ENCODE measurements at regions not wholly inside any gene's neighbourhood (a gene's known extent, or its start where the extent isn't known, plus 50 kb on each side); places are given as distances from the start of the nearest gene placed in this dataset.

DNA sequence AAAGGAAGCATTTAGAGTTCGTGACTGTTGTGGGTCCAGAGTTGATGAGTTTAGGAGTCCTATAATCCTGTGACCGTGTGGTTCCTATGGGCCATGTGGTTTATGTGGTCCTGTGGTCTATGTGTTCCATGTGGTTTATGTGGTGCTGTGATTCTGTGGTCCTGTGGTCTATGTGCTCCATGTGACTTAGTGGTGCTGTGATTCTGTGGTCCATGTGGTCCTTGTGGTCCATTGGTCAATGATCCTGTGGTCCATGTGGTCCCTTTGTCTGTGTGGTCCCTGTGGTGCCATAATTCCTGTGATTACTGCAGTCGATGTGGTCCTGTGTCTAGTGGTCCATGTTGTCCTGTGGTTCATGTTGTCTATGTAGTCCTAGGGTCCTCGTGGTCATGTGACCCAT lies 167.3 kb downstream of the TMEM18 start:
- no peak for DNase-seq

DNA sequence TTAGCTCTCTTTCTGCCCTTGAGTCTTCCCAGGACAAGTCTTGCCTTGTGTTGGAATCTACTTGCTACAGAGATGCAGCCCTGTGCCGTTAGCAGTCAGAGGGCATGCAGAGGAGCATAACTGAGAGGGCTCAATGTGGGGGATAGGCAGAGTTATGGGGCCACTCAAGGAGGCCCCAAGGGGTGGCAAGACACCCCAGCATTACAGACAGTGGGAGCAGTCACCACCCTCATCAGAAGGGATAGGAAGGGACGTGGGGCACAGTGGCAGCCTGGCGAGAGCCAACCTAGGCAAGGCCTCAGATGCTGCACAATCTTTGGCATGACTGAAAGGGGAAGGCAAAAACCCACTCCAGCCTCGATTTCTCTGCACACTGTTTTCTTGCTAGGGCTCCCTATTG lies 169.1 kb downstream of the TMEM18 start:
- no peak for DNase-seq

DNA sequence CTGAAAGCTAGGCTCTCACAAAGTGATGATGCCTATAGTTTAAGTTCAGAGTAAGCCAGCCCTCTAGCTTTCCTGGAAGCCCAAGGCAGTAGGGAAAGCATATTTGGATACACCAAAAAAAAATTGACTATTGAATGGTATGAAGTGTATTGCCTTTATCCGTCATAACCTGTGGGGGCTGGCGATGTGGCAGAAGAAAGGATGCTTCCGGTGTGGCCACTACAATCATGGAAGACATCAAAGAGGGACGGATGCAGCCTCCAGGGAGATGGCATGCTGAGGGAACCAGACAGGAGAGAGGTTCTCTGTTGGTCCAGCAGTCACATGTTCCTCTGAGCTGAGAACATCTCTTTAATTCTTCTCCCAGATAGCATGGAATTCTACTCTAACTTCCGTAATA lies 170.3 kb downstream of the TMEM18 start:
- DNase-seq: no peak

DNA sequence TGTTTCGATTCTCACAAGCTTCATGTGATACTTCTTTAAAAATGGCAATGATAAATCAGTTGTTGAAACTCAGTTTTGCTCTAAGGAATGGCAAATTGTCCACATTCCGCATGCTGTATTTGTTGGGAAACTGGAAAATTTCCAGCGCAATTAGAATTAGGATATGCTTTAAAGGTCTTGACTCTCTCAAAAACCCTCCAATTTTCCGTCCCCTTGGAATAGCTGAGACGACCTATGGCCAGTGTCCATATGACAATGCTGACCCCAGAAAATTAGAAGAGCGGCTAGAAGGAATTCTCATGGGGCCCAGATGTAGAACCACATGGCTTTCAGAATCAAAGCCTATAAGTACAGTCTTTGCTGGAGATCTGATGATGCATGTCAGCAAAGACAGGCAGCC lies 170.8 kb downstream of the TMEM18 start:
- DNase-seq: no peak

DNA sequence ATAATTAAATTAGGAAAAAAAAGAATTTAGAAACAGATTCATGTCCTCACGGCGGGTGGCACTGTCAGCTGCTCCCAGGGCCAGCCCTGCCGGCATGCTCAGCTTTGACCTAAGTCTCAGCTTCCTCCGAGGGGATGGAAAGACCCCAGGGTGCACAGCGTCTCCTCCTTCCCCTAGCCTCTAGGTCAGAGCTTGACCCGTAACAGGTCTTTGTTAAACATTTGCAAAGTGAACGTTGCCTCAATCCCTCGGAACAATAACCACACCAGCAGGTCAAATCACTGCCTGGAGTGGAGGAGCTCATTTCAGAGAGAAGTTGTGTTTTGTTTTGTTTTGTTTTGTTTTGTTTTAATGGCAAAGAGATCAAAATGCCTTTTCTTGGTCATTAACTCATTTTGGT lies 171.3 kb downstream of the TMEM18 start:
- no peak for DNase-seq

DNA sequence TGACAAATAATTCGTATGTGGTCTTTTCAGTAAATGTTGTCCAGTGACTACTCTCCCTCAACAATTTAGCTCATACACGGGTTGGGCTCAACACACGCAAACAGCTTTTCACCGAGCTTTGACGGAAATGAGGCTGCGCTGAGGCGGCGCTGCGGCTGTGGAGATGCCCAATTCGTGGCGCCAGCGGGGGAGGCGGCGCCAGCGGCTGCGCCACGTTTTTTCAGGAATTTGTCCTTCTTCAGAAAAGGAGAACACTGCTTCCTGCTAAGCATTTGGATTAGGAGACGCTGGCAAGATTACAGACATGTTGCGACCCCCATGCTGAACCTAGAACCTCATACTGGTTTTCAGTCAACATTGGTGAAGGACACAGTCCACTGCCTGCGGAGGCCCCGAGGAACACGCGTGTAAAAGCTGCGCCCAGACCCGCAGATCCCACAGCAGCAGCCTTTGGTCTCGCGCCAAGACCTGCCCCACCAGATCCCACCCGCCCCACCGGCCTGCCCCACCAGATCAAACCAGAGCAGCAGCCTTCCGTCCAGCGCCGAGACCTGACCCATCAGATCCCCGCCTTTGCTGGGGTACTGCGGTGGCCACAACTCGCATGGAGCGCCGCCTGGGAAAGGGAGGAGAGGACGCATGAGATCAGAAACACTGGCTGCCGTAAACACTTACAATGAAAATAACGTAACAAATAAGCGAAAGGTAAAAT lies 173.8 kb downstream of the TMEM18 start:
- no peak for DNase-seq

DNA sequence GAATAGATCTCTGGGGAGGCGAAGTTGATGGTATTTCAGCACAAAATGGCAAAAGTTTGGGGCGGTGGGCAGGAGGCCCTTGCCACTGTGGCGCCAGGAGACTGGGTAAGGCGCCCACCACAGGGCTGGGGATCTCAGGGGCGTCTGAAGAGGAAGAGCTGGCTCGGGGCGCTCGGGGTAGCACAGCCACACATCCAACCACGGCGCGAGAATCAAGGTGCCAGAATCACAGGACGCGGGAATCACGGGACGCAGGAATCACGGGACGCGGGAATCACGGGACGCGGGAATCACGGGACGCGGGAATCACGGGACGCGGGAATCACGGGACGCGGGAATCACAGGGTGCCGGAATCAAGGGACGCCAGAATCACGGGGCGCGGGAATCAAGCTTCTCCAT lies 174.4 kb downstream of the TMEM18 start:
- DNase-seq: no peak

DNA sequence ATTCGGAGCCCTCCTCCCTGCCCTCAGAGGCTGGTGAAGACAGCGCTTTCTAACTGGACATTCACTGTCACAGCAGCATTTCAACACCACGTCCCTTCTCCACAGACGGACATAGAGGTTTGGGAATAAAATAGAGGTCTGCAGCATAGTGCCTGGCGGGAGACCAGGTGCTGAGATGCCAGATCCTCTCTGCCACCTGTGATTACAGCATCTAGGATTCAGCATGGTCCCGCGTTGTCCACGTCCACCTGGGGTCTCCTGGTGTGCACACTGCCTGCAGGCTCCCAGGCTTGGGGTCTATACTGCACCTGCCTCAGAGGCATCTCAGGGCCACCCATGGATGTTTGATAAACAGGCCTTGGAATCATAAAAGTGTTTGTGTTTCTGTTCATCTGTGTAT lies 175.5 kb downstream of the TMEM18 start:
- DNase-seq: no peak

DNA sequence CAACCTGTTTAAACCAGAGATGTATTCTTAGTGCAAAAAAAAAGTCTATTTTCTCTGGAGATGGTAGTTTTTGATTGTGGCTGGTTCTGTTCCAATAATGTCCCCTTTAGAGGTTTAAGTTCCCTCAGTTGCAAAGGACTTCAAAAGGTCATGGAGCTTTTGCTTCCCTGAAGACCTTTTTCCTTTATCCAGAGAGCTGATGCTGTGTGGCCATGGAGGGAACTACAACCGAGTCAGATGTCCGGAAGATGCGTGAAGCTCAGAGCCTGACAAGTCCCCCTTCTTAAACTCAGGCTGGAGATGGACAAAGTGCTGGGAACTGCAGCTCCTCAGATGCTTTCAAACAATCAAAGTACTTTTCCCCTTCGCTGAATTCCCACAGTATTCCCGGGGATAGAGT lies 176.1 kb downstream of the TMEM18 start:
- DNase-seq: no peak

DNA sequence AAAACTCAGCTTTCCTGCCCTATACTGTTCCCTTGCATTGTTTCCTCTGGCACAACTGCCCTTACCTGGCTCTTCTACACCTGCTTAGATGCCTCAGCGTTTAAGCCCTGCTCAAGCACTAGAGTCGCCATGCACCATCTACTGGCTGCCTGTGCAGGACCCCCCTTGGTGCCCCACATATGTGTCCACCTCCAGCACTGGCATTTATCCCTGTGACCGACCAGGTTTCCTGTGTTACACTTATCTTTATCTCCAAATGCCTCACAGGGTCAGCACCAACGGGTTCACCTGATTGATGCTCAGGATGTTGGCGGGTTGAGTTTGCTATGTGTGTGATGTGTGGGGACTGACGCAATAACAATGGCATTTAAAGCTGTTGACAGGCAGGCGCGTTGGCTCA lies 177.5 kb downstream of the TMEM18 start:
- no peak for DNase-seq

DNA sequence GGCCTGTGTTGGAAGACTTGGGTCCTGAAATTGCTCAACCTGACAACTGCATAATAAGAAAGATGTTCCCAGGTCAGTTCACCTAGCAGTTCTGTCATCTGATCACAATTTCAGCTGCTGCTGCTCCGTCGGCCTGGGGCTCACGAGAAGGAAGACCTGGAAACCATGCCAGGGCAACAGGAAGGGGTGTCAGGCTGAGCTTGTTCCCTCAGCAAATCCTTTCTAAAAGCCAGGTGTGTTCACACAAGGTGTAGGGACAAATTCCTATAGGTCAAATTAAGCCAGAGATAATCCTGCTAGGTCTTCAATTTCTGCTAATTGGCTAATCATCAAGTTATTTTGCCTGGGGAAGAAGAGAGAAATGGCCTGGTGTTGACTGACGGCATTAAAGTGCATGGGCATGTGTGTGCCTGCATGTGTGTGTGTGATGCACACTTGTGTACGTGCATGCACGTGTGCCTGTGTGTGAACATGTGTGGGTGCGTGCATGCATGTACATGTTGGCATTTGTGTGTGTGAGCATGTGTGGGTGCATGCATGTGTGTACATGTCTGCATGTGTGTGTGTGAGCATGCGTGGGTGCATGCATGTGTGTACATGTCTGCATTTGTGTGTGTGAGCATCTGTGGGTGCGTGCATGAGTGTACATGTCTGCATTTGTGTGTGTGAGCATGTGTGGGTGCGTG lies 178.6 kb downstream of the TMEM18 start:
- no peak for DNase-seq

DNA sequence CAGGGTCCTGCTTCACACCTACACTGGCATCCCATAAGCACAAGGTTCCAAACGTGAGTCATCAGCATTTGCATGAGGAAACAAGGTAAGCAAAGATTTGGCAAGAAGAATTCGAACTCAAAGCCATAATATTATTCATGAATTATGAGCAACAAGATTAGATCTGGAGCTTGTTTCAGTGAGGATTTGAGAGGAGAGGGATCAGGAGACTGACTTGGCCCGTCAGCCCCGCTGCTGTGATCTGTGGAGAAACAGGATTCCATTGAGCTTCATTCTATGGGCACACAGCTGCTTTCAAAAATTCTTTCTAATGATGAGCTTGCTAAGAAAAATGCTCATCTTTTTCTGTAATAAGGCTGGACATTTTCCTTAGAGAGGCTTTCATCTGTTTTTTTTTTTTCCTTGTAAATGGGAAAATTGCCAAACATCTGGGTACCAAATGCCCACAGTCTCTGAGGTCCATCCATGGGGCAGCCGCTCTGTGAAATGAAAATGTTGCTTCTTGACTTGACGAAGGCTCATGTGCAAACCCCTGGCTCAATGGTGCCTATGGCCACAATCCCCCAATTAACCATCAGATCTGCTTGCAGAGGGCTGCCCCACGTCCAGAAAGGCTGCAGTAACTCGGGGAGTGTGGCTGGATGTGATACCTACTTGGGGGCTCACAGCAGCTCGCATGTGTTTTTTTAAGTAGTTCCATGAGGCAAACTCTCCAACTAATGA lies 179.3 kb downstream of the TMEM18 start:
- no peak for DNase-seq

DNA sequence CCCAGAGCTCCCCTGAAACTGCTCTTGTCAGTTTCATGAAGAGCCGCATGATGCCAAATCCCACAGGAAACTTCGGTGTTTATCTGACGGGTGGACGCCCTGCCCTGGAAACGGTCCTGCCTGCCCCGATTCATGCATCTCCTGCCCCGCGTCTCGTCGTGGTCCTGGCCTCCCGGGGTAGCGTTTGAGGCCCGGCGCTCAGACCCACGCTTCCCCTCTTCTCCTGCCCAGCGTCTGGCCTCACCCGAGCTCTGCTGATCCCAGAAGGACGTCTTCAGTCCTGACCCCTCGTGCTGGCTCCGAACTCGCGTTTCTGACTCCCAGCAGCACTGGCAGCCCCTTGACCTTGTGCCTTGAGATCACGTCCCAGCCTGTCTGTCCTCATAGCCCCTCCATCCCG lies 180.5 kb downstream of the TMEM18 start:
- no peak for DNase-seq

DNA sequence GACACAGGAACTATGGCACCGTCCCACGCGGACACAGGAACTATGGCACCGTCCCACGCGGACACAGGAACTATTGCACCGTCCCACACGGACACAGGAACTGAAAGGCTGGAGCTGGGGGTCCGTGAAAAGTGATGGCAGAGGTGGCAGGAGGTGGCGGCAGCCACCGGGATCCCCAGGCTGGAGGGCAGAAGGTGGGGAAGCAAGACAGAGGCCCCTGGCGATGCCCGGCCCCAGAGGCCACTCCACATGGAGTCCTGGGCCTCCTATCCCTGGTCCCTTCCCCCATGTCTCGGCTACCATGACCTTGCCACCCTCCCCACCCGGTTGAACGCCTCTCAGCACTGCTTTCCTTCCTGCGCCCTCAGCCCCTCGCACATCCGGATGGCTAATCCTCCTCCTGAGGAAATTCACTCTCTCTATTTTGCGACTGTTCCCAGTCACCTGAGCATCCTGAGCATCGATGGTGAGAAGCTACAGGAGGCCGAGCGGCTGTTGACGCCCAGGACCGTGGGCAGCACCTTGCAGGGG lies 181.4 kb downstream of the TMEM18 start:
- no peak for DNase-seq

DNA sequence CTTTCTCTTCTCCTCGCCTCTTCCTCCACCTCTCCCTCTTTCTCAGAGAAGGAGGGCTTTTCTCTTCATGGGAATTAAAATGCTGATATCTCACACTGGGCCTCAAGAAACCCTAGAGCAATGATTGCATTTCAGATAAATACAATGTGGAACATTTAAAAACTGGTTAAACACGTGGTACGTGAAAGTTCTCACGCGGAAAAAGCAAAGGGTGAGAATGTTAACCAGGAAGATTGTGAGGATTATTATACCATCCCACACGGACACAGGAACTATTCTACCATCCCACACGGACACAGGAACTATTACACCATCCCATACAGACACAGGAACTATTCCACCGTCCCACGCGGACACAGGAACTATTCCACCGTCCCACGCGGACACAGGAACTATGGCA lies 182.4 kb downstream of the TMEM18 start:
- no peak for DNase-seq

DNA sequence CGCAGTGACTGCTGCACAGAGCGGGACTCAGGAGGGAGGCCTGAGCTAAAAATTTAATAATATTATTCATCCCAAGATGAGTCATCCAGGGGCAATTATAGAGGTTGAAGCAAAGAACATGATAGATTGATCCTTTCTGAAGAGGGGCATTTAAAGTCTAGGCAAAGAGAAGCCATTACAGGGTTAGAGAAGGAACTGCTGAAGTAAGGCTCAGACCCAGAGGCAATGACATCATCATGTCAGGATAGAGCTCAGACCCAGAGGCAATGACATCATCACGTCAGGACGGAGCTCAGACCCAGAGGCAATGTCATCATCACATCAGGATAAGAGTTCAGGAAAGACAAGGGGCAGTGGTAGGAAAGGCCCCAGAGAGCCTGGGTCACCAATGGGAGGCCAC lies 184.0 kb downstream of the TMEM18 start:
- no peak for DNase-seq

DNA sequence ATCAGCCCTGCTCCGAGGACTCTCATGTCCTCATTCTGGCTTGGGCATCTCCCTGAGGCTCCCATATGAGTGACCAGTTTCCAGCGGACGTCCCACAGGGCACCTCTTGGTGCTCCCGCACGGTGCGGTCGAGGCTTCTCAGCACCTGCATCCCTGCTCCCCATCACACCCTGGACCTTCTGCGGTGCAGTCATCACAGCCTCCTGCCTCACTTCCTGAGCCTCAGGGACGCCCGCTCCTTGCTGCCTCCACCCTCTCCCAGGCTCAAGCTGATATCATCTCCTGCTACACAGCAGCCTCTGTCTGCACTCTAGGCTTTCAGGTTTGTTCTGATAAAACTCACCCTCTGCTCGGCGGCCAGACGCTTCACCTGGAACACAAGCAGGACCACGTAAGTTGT lies 185.0 kb downstream of the TMEM18 start:
- no peak for DNase-seq

DNA sequence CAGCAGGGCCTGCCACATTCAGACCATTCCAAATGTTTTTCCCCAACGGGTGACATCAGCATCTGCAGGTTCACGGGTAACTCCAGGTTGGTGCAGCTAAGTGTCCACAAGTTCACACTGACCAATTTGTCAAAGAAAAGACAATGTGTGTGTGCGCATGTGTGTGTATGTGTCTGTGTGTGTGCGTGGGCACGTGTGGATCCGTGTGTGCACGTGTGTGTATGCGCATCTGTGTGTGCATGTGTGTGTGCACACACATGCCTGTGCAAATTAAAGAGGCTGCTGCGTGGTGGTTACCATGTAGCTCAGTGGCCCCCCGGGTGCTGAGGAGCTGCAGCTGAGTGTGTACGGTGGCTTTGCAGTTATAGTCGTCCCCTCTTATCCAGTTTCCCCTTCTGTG lies 187.4 kb downstream of the TMEM18 start:
- no peak for DNase-seq

DNA sequence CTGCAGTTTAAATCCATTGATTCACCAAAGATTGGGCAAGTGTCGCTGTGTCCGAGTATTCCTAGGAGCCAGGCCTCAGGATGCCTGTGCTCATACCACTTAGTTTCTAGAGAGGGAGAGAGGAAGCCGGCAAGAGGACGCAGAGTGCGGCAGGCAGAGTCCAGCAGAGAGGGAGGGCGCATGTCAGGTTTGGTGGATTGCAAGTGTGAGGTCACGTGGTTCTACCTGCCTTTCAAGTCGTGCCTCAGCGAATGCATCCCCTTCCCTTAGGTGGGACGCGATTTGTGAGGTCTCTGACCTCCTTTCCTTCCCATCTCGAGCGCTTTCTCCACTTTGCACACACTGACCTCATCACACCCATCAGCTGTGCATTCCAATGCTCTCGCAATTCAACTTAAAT lies 188.1 kb downstream of the TMEM18 start:
- no peak for DNase-seq

DNA sequence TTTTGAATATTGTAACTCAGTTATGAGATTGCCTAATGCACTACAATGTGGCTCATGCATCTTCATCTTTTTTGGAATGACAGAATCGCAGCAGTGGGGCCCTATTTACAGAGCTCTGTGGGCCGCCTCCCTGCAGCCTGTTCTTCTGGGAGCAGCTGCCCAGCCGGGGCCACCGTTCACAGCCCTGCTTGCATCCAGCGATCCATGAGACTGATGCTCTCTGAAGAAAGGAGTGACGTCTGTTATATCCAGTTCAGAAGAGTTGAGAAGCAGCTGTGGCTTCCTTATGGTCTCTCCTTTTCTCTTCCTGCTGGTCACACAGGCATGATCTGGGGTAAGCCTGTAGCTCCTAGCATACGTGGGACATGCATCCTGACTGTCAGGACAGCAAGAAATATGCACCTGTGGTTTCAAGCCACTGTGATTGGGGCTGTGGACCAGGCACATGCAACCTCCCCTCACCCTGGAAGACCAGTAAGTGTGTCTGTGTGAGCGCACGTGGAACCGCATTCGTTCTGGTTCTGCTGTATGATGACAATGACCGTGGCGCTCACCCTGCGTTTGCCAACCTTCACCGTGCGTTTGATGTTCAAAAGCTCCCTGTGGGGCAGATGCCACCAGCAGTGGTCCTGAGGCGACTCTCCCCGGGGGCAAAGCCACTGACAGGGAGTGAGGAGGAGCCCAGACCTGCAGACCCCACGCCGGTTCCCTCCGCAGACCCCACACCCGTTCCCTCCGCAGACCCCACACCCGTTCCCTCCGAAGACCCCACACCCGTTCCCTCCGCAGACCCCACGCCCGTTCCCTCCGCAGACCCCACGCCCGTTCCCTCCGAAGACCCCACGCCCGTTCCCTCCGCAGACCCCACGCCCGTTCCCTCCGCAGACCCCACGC lies 189.8 kb downstream of the TMEM18 start:
- DNase-seq: peak; percentile 13

DNA sequence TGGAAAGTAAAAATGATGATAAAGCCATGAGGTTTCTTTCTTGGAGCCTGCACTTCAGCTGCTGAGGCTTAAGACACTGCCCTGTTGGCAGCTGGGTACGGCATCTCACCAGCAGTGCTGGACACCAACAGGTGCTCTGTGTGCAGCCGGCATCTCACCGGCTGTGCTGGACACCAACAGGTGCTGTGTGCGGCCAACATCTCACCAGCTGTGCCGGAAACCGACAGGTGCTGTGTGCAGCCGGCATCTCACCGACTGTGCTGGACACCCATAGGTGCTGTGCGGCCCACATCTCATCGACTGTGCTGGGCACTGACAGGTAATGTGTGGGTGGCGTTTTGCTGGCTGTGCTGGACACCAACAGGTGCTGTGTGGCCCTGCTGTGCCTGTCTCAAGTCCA lies 190.8 kb downstream of the TMEM18 start:
- DNase-seq: no peak

DNA sequence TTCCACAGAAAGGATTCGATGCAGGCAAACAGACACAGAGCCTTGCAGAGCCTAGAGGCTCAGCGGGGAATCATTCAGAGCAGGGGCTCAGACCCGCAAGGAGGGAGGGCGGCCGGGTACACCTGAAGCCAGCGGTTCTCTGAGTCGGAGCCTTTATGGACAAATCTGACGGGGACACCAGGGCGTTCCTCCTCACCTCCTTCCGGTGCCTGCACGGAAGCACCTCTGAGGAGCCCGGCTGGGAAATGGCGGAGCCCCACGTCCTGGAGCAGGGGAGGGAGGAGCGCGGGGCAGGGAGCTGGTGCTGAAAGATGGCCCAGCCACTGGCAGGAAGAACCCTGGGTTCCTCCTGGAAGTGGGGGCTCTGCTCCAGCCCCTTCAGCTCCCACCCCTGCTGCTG lies 193.5 kb upstream of the ALKAL2 start:
- no peak for DNase-seq
